Keratinocyte (primary cell): ENCODE measurements at regions not wholly inside any gene's neighbourhood (a gene's known extent, or its start where the extent isn't known, plus 50 kb on each side); places are given as distances from the start of the nearest gene placed in this dataset.

Source experiments
- CTCF ChIP-seq, 3 experiments: IDR thresholded peaks in 1 of 3; conservative IDR thresholded peaks in 1 of 3; optimal IDR thresholded peaks in 1 of 3; 2 replicates in 2 of 3; 3 replicates in 1 of 3; pipeline versions ENCODE3 to v1.5.1; 2011; ENCODE audit warnings: low read length in 3 of 3, mild to moderate bottlenecking in 3 of 3, moderate library complexity in 2 of 3, control low read depth in 1 of 3, inconsistent platforms in 1 of 3; ENCODE audit not compliant: insufficient read depth in 2 of 3; ENCODE audit errors: extremely low read depth in 1 of 3
- EZH2 ChIP-seq: IDR thresholded peaks from one replicate; pipeline ENCODE4 v1.6.1; 2012; ENCODE audit warnings: inconsistent platforms, mild to moderate bottlenecking, low read length, moderate library complexity

GRCh38 chr3:117748131-117748530, 1038.6 kb downstream of the TUSC7 start:
- no peak for TF ChIP-seq CTCF (optimal IDR thresholded peaks at IDR 0.05 in 1 of 3, IDR thresholded peaks at IDR 0.05 in 1 of 3, conservative IDR thresholded peaks at IDR 0.05 in 1 of 3; ENCODE audit: extremely low read depth in 1 of 3, insufficient read depth in 2 of 3, low read length in 3 of 3)
- no peak for TF ChIP-seq EZH2
